GM12878 (cell line): ENCODE measurements at regions not wholly inside any gene's neighbourhood (a gene's known extent, or its start where the extent isn't known, plus 50 kb on each side); places are given as distances from the start of the nearest gene placed in this dataset.

Experiments
- ASH2L ChIP-seq: fragments of 300-600, 200-600 bp; sonication (generic); IDR thresholded peaks from 2 replicates; pipeline ENCODE4 v1.6.1; 2017; ENCODE audit warnings: low read depth, mild to moderate bottlenecking, borderline replicate concordance
- ATF7 ChIP-seq: fragments of 450-650 bp; IDR thresholded peaks from 2 replicates; pipeline ENCODE4 v1.6.1; 2016; ENCODE audit warnings: low read depth, mild to moderate bottlenecking
- CHD1 ChIP-seq: IDR thresholded peaks from 2 replicates; pipeline ENCODE4 v1.6.1; 2012; ENCODE audit warnings: low read depth, low read length, improper control_type of control experiment
- E4F1 ChIP-seq: fragments of 450-650 bp; IDR thresholded peaks from 2 replicates; pipeline ENCODE4 v1.6.1; 2018; ENCODE audit warnings: borderline replicate concordance, mild to moderate bottlenecking; ENCODE audit not compliant: partially characterized antibody
- EGR1 ChIP-seq, 2 experiments: IDR thresholded peaks; 1 replicate in 1 of 2; 2 replicates in 1 of 2; pipeline ENCODE4 v1.6.1; 2011 to 2012; ENCODE audit warnings: low read depth in 2 of 2, low read length in 2 of 2, borderline replicate concordance in 1 of 2, mild to moderate bottlenecking in 1 of 2, moderate library complexity in 1 of 2
- ELK1 ChIP-seq: IDR thresholded peaks from 2 replicates; pipeline ENCODE4 v1.6.1; 2012; ENCODE audit warnings: low read depth, low read length, improper control_type of control experiment
- FOS ChIP-seq: IDR thresholded peaks from 3 replicates; pipeline ENCODE4 v1.6.1; 2011; ENCODE audit warnings: borderline replicate concordance; ENCODE audit not compliant: insufficient read length; ENCODE audit errors: extremely low read depth
- FOXK2 ChIP-seq: fragments of 450-650 bp; IDR thresholded peaks from 2 replicates; pipeline ENCODE4 v1.6.1; 2017; ENCODE audit warnings: mild to moderate bottlenecking, moderate library complexity
- GATAD2B ChIP-seq: fragments of 450-650 bp; conservative IDR thresholded peaks from 2 replicates; pipeline ENCODE4 v1.6.1; 2017; ENCODE audit warnings: low read depth, mild to moderate bottlenecking, moderate library complexity
- HDGF ChIP-seq: fragments of 450-650 bp; IDR thresholded peaks from 2 replicates; pipeline ENCODE4 v1.6.1; 2016; ENCODE audit warnings: antibody characterized with exemption
- NFIC ChIP-seq: IDR thresholded peaks from 2 replicates; pipeline ENCODE4 v1.6.1; 2012; ENCODE audit warnings: low read depth, mild to moderate bottlenecking, inconsistent platforms, low read length, moderate library complexity
- POU2F2 ChIP-seq: IDR thresholded peaks from 3 replicates; pipeline ENCODE4 v1.6.1; 2011; ENCODE audit warnings: low read depth, mild to moderate bottlenecking, low read length, borderline replicate concordance
- RAD51 ChIP-seq: fragments of 450-650 bp; IDR thresholded peaks from 2 replicates; pipeline ENCODE4 v1.6.1; 2016; ENCODE audit warnings: moderate library complexity, mild to moderate bottlenecking, inconsistent platforms
- RB1 ChIP-seq: fragments of 450-650 bp; formaldehyde crosslinking; IDR thresholded peaks from 2 replicates; pipeline ENCODE4 v1.6.1; 2017; ENCODE audit warnings: mild to moderate bottlenecking, borderline replicate concordance
- RUNX3 ChIP-seq: IDR thresholded peaks from 2 replicates; pipeline ENCODE4 v1.6.1; 2012; ENCODE audit warnings: low read length, inconsistent platforms
- STAT3 ChIP-seq: IDR thresholded peaks from 2 replicates; pipeline ENCODE4 v1.6.1; 2011; ENCODE audit warnings: low read depth, low read length, improper control_type of control experiment
- TCF12 ChIP-seq: IDR thresholded peaks from 2 replicates; pipeline ENCODE4 v1.6.1; 2011; ENCODE audit warnings: low read depth, mild to moderate bottlenecking, low read length
- TCF7 ChIP-seq: IDR thresholded peaks from 2 replicates; pipeline ENCODE4 v1.6.1; 2014; ENCODE audit warnings: antibody characterized with exemption, borderline replicate concordance
- USF1 ChIP-seq: IDR thresholded peaks from 2 replicates; pipeline ENCODE4 v1.6.1; 2011; ENCODE audit warnings: borderline replicate concordance, low read depth, mild to moderate bottlenecking, moderate library complexity, mixed read lengths, low read length; ENCODE audit not compliant: insufficient read depth; ENCODE audit errors: extremely low read length
- YBX1 ChIP-seq: fragments of 450-650 bp; IDR thresholded peaks from 2 replicates; pipeline ENCODE4 v1.6.1; 2016; ENCODE audit warnings: antibody characterized with exemption
- ZBTB11 ChIP-seq: fragments of 450-650 bp; formaldehyde crosslinking; IDR thresholded peaks from 2 replicates; pipeline ENCODE4 v1.5.0; 2022; ENCODE audit warnings: mild to moderate bottlenecking, missing genetic modification characterization
- ZNF217 ChIP-seq: fragments of 450-650 bp; IDR thresholded peaks from 2 replicates; pipeline ENCODE4 v1.6.1; 2017; ENCODE audit warnings: antibody characterized with exemption, mild to moderate bottlenecking
- ZNF274 ChIP-seq: IDR thresholded peaks from one replicate; pipeline ENCODE4 v1.8.0; 2011; ENCODE audit not compliant: insufficient read length, insufficient read depth
- ZNF622 ChIP-seq: fragments of 450-650 bp; IDR thresholded peaks from 2 replicates; pipeline ENCODE4 v1.6.1; 2017; ENCODE audit warnings: mild to moderate bottlenecking, inconsistent platforms

DNA sequence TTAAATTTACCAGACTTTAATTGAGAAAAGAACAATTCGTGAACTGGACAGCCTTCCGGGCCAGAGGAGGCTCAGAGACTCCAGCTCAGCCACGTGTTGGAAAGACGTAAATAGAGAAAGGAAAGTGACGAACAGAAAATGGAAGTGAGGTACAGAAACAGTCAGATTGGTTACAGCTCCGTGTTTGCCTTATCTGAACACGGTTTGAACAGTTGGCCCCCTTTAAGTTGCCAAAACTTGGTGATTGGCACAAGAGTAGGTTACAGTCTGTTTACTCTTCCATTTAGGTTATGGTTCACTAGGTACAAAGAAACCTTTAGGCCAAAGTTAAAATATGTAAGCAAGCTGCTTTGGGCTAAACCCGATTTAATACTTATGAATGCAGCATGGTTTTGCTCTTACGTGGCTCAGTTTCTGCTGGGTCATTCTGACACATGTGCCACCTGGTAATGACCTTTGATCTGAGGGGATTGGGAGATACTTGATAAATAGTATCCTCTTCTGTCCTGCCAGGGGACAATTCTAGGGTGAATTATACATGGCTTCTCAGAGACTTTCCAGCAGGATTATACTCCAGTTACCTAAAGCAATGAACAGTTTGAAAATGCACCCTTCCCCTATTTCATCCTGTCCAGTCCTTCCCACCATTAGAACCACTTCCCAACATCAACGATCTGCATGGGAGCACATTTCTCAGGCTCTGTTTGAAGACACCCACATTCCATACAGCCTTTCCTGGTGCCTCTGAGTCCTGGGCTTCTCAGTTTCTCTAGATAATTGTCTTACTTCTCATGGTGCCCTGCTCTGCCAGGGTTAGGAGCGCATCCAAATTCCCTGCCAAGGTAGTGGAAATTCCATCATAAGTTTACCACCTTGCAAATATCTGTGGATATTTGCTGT is 65.1 kb upstream of the TGIF1 start (continued):
- TF ChIP-seq FOXK2 = 0 out of 2 replicates have a peak, but pooled peaks have one; percentile 9
- TF ChIP-seq FOS = no peak
- peak; percentile 55 for TF ChIP-seq RAD51
- no peak for TF ChIP-seq ZNF274
- TF ChIP-seq EGR1 (IDR thresholded peaks at IDR 0.05; ENCODE audit: borderline replicate concordance in 1 of 2, low read depth in 2 of 2, low read length in 2 of 2) = no peak
- peak; percentile 64; the same call in 1 of the 2 replicates for TF ChIP-seq NFIC
- no peak for TF ChIP-seq STAT3
- TF ChIP-seq GATAD2B = no peak
- no peak for TF ChIP-seq ELK1
- TF ChIP-seq POU2F2 = no peak
- TF ChIP-seq CHD1 = no peak
- TF ChIP-seq TCF12 = no peak
- no peak for TF ChIP-seq RB1
- 0 out of 2 replicates have a peak, but pooled peaks have one; percentile 44 for TF ChIP-seq TCF7
- TF ChIP-seq YBX1 = no peak
- TF ChIP-seq RUNX3 = no peak; the same call in 1 of the 2 replicates
- TF ChIP-seq ZNF217 = no peak
- no peak for TF ChIP-seq ZBTB11 (CRISPR knock-in tag)
- TF ChIP-seq ASH2L = peak; percentile 88; the same call in 1 of the 2 replicates
- TF ChIP-seq E4F1 = no peak
- no peak for TF ChIP-seq HDGF
- peak; percentile 26 for TF ChIP-seq USF1
- no peak for TF ChIP-seq ATF7
- TF ChIP-seq ZNF622 = no peak
